Cerebellar cortex (tissue), 1 donor: ENCODE measurements at regions not wholly inside any gene's neighbourhood (a gene's known extent, or its start where the extent isn't known, plus 50 kb on each side); places are given as distances from the start of the nearest gene placed in this dataset.

Experiments used
- DNase-seq: peaks from one replicate; pipeline ENCODE4 v3.0.0-alpha.2; 2015; ENCODE audit warnings: low spot score

DNA sequence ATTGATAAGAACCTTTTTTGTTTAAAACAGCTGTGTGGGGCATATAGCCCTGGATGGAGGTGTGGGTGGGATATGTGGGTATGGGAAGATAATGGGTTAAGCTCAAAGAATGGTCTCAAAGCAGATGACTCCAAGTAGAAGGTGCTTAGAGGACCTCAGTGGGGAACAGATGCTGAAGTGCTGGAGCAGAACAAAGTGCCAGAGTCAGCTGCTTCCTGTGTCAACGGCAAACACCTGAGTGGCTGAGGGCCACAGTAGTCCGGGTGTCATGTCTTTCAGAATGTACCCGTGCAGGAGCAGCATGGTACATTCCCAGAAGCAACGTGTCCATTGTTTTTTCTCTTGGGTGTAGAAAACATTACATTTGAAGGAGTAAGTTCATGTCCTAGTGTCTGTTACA lies 210.6 kb downstream of the CCNG2 start:
- no peak for DNase-seq

DNA sequence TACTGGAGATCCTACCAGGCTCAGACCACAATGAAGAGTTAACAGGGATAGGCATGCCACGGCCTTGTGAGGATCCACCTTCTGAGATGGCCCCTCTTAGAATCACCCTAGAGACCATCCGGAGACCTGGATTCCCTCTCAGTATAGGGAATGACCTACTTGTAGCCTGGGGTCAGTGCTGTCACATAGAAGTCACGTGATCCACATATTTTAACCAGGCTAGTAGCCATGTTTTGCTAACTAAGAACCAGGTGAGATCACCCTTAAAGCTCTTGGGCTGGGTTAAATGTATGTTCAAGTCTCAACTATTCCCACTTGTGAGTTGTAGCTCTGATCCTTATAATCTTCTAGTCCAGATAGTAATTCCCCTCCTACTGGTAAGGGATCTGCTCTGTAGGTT lies 215.4 kb downstream of the CCNG2 start:
- DNase-seq, result no peak

DNA sequence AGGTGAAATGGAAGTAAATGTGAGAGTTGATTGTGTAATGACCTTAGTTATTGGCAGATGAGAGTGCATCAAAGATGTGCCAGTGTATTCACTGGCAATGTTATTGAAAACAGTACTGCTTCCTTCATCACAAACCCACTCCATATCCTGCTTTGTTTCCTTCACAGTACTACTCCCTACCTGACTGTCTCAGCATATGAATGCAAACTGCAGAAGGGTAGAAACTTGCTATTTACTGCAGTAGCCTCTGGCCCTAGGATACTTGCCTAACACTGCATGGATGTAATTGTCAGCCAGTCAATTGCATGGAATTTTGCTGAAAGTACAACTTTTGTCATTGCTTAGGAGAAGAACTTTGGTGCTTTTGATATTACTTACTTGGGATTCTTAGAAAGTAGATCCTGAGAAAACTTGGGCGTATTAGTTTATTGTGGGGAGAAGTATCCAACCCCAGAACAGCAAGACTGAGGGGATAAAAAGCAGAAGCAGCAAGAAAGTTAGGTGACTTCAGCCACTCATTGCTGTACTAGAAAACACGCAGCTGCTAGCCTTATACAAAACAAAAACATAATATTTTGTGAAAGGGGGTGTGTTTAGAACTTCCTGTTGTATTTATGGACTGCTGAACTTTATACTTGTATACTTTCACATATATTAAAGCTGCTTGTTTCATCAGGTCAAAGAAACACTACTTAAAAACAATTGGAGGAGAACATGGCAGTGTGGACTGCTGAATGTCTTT lies 219.0 kb downstream of the CCNG2 start:
- no peak for DNase-seq

DNA sequence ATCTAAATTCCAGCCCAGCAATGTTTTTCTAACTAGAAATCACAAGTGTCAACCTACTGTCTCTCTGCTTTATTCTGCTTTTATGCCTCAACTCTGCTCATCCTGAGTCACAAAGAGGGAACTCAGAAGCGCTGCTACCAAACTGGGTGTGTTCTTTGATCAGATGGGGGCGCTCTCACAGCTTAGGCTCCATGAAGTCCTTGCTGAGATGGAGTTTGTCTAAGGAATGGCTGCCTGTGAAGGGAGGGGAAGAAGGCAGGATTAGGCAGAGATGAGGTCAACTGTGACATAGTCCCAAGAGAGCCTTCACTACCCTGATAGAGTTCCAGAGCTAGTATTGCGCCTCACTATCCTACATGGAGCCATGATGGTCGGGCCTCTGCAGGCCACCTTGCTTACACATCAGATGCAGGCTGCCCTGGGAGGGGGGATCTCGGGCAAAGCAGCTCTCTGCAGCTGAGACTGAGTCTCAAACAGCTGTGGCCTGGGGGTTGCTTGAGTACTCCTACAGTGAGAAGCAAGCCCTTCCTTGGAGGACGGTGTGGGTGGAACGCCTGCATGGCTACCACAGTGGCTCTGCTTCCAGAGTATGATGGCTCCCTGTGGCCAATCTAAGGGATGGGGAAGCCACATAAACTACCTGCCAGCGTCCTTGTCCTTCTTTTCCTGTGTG lies 219.9 kb downstream of the CCNG2 start:
- no peak for DNase-seq

DNA sequence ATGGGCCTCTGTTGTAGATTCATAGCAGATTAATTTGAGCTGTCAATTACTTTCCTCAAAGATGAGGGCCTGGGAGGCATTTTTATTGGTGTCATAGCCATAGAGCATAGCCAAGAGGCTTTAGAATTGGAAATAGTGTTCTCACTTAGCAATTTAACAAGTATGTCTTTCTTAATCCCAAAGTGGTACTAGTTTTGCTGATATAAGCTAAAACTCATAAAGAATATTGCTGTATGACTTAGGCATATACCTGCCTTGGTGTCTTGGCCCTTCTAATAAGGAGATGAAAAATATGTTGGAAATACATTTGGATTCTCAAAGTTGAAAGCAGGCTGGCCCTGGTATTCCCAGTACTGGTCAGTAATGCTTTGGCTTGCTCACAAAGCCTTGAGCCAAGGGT lies 221.5 kb upstream of the CXCL13 start:
- DNase-seq, result no peak

DNA sequence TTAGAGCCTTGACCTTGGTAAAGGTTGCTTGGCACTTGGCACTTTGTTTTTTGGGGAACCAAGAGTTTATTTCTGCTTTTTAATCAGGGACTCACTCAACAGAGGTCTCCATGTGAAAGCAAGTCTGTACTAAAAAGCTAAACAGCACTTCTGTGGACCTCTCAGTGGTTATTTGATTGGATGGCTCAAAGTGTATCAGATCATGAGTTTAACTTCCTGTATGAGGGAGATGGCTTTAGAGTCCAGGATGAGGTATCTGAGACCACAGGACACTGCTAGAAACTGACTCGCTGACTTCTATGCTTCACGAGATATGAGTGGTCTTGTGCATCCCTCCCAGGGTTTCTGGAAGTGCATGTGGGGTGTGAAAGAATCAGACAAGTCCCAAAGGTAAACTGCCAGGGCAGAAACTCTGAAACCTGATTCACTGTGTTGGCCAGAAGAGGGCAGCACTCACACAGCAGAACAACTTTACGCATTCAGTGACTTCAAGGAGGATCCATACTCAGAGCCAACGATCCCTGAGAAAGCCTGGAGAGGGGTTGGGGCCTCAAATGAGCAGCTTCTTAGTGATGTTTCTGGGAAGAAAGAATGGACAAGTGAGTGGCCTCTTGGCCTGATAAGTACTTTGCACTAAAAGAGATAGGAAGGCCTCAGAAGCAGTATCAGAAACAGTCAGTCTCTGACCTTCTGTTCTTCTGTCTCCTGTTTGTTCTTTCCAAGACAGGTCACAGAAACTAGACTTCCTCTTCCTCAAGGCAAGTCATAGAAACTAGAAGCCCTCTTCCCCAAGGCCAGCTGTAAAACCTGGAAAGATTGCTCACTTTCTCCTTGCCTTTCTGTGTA lies 220.3 kb upstream of the CXCL13 start:
- peak; percentile 62 for DNase-seq

DNA sequence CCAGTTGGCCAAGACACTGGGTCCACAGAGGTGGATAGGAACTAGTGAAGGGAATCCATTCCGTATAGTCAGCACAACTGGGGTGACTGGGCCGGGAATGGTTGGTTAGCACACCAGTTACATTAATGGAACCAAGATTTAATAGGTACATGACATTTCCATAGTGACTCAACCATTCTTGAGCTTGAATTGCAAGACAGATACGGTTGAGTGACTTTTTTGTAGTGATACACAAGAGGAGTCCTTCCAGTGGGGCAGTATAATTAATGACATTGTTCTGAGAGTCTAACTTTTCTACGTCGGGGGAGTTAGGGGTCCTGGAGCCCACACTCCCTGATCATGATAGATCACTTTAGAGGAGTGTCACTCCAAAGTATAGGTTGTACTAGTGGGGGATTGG lies 211.6 kb upstream of the CXCL13 start:
- no peak for DNase-seq

DNA sequence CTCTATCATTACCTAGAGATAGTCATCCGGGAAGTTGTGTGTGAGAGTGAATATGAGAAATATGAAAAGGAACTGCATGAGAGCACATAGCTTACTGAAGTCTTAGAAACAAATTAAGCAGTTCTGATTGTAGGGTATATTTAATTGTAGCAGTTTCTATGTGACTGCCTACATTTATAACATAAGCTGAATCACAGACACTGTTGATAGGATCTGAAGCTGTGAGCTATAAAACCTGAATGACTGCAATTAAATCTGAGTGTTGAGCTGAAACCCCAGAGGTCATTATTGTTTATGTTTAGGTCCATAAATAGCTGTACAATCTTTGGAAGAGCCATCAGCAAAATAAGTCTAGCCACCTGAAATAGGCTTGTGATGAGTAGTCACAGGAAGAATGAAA lies 210.1 kb upstream of the CXCL13 start:
- no peak for DNase-seq

DNA sequence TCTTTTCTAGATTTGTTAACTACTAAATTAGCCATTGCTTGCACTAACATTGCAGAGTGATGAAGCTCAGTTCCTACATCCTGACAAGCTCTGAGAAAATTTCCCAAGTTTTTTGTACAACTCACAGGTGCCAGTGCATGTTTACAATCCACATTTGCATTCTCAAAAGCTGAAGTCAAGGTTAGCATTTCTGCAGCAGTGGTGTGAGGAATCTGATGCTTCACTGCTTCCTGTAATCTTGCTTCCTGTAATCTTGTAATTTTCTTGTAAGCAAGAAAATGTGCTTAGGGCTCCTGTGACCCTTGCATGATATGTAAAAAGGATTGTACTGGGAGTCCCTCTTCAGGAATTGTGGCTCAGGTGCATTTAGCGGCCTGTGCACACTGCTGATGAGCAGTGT lies 207.4 kb upstream of the CXCL13 start:
- DNase-seq, result no peak

DNA sequence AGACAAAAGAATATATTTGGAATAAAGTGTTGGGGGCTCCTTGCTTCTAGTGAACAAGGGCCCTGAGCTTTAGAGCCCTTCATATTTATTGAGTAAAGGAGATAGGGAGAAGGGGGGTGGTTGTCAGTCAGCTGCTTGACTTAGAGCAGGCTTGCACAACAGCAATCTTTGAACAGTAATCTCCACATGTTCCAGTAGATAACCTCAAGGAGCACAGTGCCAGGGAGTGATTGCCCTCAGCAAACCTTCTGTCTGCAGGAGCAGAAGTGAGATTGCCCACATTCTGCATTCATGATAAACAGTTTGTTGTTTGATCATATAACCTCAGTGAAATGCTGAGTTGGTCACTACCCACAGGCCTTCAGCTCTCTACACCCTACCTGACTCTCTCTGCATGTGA lies 205.8 kb upstream of the CXCL13 start:
- no peak for DNase-seq

DNA sequence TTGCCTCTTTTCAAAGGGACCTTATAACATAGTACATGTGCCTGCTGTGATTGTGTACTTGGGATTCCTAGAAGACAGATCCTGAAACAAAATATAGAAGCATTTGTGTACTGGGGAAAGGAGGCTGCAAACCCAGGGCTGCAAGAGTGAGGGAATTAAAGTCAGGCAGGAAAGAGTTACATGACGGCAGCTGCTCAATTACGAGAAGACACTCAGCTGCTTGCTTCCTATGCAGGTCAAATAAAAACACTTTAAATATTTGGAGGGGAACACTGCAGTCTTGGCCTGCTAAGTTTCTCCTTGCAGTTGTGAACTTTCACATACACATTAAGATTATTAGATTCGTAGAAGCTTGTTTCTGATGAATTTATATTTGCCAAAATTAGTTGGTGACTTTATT lies 191.9 kb upstream of the CXCL13 start:
- DNase-seq, result no peak

DNA sequence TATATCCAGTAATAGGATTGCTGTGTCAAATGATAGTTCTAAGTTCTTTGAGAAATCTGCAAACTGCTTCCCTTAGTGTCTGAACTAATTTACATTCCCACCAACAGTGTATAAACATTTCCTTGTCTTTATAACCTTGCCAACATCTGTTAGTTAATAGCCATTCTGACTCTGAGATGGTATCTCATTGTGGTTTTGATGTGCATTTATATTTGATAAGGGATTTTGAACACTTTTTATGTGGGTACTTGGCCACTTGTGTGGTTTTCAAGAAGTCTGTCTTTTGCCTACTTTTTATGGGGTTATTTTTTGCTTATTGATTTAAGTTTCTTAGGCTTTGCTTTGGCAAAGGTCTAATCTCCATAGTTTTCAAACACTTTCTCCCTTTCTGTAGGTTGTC lies 189.9 kb upstream of the CXCL13 start:
- no peak for DNase-seq

DNA sequence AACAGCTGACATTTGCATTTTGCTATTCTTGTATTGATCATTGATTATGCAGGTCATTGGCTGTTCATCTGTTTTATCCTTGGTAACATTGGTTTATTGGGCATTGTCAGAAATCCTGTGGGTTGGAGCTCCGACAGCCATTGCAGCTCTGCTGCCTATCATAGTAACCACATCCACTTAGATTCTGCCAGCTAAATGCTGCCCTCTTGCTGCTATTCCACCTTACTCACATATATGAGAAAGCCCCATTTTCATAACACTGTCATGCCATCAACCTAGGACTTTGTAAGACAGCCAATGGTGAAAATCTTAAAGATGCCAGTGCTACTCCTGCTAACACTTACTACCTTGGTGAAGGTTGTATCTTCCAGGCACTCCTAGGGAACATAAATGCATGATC lies 187.3 kb upstream of the CXCL13 start:
- peak; percentile 6 for DNase-seq

DNA sequence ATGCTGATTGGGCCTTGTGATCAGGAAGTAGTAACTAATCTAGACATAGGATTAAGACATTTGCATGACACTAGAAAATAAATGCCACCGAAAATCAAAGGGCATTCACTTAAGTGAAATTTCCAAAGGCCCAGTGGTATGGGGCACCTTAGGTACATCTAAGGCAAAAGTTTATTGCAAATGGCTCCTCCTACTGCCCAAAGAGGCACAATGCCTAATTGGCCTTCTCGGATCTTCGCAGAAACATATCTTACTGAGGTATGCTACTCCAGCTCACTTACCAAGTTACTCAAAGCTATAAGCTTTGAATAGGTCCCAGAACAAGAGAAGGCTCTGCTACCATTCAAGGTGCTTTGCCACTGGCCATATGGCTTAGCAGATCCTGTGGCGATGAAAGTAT lies 174.8 kb upstream of the CXCL13 start:
- no peak for DNase-seq

DNA sequence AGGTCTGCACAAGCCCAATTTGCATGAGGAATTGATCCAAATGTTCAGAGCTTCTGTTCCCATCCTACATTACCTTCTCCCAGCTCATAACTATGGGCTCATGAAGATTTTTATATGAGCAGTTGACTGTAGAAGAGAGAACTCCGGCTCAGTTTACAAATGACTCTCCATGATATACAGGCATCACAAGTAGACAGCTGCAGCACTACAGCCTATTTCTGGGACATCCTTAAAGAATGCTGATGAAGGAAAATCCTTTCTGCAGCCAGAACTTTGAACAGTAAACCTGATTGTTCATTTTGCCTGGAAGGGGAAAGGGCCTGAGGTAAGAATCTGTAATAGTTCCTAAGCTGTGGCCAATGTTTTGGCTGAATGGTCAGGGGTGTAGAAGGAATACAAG lies 174.1 kb upstream of the CXCL13 start:
- no peak for DNase-seq

DNA sequence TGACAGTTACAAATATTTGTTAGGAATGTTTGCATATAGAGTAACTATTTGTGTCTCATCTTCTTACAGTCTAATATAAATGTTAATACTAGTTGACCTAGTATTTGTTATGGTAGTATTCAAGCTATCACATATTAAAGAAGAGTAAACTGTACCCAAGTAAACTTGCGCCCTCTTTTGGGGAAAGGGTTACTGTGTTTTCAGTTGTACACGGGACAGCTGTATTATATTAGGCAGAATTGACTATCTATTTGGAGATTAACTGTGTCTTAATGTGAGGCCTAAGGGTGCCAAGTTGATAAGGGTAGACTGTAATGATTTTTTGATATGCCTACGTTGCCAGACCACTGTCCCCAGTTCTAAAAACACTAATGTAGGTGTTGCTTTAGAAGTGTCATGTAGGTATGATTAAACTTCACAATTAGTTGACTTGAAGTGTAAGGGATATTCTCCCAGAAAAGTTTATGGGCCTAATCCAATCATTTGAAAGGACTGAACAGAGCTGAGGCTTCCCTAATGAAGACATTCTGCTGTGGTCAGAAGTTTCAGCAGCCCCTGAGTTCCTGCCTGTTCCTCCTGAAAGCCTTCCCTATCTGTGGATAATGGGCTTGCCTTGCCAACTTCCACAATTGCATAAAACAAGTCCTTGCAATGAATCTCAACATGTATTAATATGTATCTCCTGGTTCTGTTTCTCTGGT lies 172.8 kb upstream of the CXCL13 start:
- DNase-seq, result no peak

DNA sequence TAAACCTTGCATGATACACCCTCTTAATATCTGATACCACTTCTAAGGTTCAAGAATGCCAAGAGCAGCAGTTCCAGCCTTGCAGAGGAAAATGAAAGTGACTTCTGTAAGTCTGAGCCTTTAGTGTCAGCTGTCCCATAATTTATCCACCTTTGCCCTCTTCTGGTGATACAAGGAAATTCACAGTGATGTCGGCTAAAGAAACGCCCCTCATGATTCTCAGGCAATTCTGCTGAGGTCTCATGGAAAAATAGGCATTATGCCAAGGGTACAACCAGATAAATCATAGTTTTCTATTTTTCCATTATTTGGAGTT lies 172.2 kb upstream of the CXCL13 start:
- peak; percentile 41 for DNase-seq

DNA sequence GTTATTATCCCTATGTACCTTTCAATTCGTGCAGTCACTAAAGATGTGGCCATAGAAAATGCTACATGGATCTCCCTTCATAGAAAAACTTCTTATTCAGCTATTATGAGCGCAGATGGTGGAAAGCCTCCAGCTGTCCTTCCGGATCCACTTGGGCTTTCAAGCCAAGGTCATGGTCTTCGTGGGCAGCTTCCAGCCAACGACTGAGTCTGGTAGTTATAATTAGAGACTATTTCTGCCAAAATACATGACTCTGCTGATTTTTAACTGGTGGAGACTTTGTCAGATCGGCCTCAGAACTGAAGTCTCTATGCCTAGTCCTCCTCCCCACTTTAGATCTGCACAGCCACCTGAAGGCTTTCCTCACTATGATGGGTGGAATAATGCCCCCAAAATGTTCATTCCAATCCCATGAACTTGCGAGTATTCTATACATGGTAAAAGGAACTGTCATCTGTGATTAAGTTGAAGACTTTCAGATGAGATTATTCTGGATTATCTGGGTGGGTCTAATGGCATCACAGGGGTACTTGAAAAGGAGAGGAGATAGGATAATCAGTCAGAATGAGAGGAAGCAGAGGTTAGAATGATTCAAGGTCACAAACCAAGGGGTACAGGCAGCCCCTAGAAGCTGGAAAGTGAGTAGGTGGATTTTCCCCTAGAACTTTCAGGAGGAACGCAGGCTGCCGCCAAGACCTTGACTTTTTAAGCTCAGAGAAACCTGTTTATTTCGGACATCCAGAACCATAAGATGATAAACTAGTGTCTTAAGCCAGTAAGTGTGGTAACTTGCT lies 171.1 kb upstream of the CXCL13 start:
- peak; percentile 19 for DNase-seq

DNA sequence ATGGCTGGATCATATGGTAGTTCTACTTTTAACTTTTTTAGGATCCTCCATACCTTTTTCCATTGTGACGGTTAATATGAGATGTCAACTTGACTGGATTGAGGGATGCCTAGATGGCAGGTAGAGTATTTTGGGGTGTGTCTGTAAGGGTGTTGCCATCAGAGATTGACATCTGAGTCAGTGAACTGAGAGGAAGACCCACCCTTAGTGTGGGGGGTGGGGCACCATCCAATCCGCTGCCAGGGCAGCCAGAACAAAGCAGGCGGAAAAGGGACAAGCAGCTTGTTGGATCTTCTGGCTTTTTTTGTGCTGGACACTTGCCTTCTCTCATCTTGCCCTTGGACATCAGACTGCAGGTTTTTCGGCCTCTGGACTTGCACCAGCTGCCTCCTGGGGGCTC lies 168.5 kb upstream of the CXCL13 start:
- no peak for DNase-seq

DNA sequence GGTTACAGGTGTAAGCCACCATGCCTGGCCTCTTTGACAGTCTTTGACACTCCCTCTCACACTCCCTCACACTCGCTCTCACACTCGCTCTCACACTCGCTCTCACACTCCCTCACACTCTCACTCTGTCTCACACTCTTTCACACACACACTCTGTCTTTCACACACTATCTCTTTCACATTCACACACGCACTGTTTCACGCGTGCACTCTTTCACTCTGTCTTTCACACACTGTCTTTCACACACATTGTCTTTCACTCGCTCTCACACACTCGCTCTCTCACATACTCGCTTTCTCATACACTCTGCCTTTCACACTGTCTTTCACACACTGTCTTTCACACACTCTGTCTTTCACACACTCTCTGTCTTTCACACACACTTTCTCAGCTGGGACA lies 167.1 kb upstream of the CXCL13 start:
- DNase-seq, result no peak

DNA sequence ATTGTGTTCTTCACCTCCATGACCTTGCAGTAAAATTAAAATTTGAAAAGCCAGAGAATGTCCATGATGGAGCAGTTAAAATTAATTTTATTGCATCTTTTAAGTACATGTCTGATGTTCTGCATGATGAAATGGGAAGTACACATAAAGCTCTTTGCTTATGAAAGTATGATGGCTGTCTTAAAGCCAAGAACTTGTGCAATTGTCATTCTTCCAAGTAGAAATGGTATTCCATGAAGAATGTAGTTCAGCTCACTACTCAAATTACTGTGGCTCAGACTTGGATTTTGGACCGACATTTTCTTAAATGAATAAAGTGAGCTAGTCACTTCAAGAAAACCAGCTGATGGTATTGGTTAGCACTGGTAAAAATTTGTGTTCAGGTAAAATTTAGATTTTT lies 161.7 kb upstream of the CXCL13 start:
- DNase-seq, result no peak

DNA sequence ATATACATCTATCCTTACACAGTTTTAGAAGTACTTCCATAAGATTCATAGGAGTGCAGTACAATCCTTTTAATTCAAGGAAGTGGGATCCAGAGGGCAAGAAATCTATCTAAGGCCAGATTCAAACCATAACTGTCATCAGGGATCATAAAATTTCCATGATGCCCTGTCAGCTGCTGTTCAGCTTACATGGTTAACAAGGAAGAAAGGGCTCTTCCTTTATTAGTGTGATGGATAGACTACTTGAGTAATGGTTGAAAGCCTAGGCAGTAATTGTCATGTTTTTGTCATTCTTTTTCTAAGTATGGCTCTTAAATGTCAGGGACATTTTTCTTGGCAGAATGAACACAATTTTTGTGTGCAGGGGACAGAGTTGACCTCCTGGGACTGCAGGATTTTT lies 159.8 kb upstream of the CXCL13 start:
- DNase-seq, result no peak
